Natural killer cell (primary cell): ENCODE measurements at regions not wholly inside any gene's neighbourhood (a gene's known extent, or its start where the extent isn't known, plus 50 kb on each side); places are given as distances from the start of the nearest gene placed in this dataset.
"Not testable (repeated sequence)": the region's sequence is repeated elsewhere in the genome, so short reads cannot be mapped to it uniquely, and the experiment has no call there.

ENCODE experiments used
- ATAC-seq, 3 donors: fragments of 150-1000 bp in 2 of 3; fragments of 200-7000 bp in 1 of 3; cut with Tn5 transposase; 1 replicate in 1 of 3; 2 replicates in 2 of 3; pipeline ENCODE4 v1.10.0; 2021; ENCODE audit warnings: mild to moderate bottlenecking in 2 of 3, moderate library complexity in 2 of 3
- DNase-seq, 2 donors: peaks; one replicate each; pipeline versions ENCODE4 v3.0.0 to v3.0.0-alpha.2; 2013 to 2021; ENCODE audit warnings: mixed read lengths in 1 of 2
- H3K27ac ChIP-seq: one replicate; pipeline ENCODE4 v1.5.1; 2013; ENCODE audit warnings: mild to moderate bottlenecking, low read length
- H3K27me3 ChIP-seq: one replicate; pipeline ENCODE4 v1.6.1; 2013; ENCODE audit warnings: low read length; ENCODE audit not compliant: control insufficient read depth, insufficient read depth
- H3K36me3 ChIP-seq: one replicate; pipeline ENCODE4 v1.6.1; 2013; ENCODE audit warnings: low read length; ENCODE audit not compliant: control insufficient read depth, insufficient read depth
- H3K4me1 ChIP-seq: one replicate; pipeline ENCODE4 v1.6.1; 2013; ENCODE audit warnings: low read length; ENCODE audit not compliant: control insufficient read depth, insufficient read depth
- H3K4me3 ChIP-seq: one replicate; pipeline ENCODE4 v1.5.1; 2013; ENCODE audit warnings: low read length
- H3K9me3 ChIP-seq: one replicate; pipeline ENCODE4 v1.6.1; 2013; ENCODE audit warnings: low read length; ENCODE audit not compliant: control insufficient read depth, insufficient read depth
- H3K27ac Mint-ChIP-seq, 2 donors: one replicate each; pipeline ENCODE4 v1.8.0; 2022; ENCODE audit warnings: mild to moderate bottlenecking in 2 of 2, mixed read lengths in 2 of 2, moderate library complexity in 1 of 2
- H3K27me3 Mint-ChIP-seq, 2 donors: one replicate each; pipeline ENCODE4 v1.8.0; 2022; ENCODE audit warnings: low read depth in 2 of 2, mixed read lengths in 2 of 2
- H3K36me3 Mint-ChIP-seq: one replicate; pipeline ENCODE4 v1.8.0; 2022; ENCODE audit warnings: mixed read lengths
- H3K4me1 Mint-ChIP-seq, 2 donors: one replicate each; pipeline ENCODE4 v1.8.0; 2022; ENCODE audit warnings: mixed read lengths in 2 of 2
- H3K4me3 Mint-ChIP-seq: one replicate; pipeline ENCODE4 v1.8.0; 2022; ENCODE audit warnings: mild to moderate bottlenecking, moderate library complexity, mixed read lengths
- H3K9me3 Mint-ChIP-seq, 2 donors: one replicate each; pipeline ENCODE4 v1.8.0; 2022; ENCODE audit warnings: mixed read lengths in 2 of 2
- WGBS: methylation state at CpG from one replicate; pipeline ENCODE4 v1.1.7; 2013; ENCODE audit warnings: missing lambda C conversion rate; ENCODE audit not compliant: insufficient coverage; 5-methylcytosine and 5-hydroxymethylcytosine counted together
- intact Hi-C: fragments of 100-400 bp; cut with micrococcal nuclease; formaldehyde crosslinking; loops from one replicate; pipeline ENCODE4 v1.14.2; 2022
- TF ChIP-seq, protein P1 (sequence below): fragments of 200-600 bp; IDR thresholded peaks from one replicate; pipeline ENCODE4 v1.8.0; 2022; ENCODE audit warnings: antibody characterized with exemption

- Histone ChIP-seq H3K4me1 (no peaks in the 10 kb centered on the region), H3K9me3 (peaks cover 3% of the 10 kb centered on the region), H3K4me3 (no peak overlapping the region), H3K27ac (no peak overlapping the region), H3K27me3 (no peaks in the 10 kb centered on the region), H3K36me3 (no peaks in the 10 kb centered on the region)
- H3K9me3 Mint-ChIP-seq: peaks cover 2 to 15% of the 10 kb centered on the region in 2 donors
- TF ChIP-seq, protein P1, sequence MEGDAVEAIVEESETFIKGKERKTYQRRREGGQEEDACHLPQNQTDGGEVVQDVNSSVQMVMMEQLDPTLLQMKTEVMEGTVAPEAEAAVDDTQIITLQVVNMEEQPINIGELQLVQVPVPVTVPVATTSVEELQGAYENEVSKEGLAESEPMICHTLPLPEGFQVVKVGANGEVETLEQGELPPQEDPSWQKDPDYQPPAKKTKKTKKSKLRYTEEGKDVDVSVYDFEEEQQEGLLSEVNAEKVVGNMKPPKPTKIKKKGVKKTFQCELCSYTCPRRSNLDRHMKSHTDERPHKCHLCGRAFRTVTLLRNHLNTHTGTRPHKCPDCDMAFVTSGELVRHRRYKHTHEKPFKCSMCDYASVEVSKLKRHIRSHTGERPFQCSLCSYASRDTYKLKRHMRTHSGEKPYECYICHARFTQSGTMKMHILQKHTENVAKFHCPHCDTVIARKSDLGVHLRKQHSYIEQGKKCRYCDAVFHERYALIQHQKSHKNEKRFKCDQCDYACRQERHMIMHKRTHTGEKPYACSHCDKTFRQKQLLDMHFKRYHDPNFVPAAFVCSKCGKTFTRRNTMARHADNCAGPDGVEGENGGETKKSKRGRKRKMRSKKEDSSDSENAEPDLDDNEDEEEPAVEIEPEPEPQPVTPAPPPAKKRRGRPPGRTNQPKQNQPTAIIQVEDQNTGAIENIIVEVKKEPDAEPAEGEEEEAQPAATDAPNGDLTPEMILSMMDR: no peak
- no peaks in the 10 kb centered on the region for H3K36me3 Mint-ChIP-seq
- H3K27me3 Mint-ChIP-seq: no peaks in the 10 kb centered on the region
- no peak overlapping the region for H3K27ac Mint-ChIP-seq
- intact Hi-C loops: no loop called here
- H3K4me3 Mint-ChIP-seq: no peak overlapping the region
- ATAC-seq: no peak
- no peak for DNase-seq
- no peaks in the 10 kb centered on the region for H3K4me1 Mint-ChIP-seq
- WGBS: 63% methylated on average over 2 of the region's 2 CpGs
Observed at GRCh38 chr2:41207578-41207977, 755.7 kb upstream of the SLC8A1 start.

DNA sequence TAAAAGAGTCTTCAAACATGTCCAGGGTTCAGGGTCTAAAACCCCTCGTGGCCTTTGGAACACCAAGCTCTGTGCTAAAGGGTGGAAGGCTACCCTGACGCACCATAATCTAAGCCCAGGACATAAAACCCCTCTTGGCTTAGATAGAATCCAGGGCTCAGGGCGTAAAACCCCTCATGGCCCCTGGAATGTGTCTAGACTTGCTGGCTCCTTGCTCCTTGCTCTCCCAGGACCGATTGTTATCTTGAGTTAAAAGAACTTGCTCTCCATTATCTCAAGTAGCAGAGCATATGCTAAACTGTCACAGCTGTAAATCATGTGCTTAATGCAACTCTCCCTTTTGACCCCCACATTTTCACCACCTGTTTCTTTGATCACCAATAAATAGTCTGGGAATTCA lies 758.1 kb upstream of the SLC8A1 start:
- H3K27ac Mint-ChIP-seq, H3K4me3 Mint-ChIP-seq, ATAC-seq, H3K36me3 Mint-ChIP-seq, H3K9me3 ChIP-seq, H3K27ac ChIP-seq, H3K27me3 ChIP-seq, intact Hi-C loops, H3K4me1 ChIP-seq, H3K4me1 Mint-ChIP-seq, H3K4me3 ChIP-seq, H3K36me3 ChIP-seq, DNase-seq, H3K27me3 Mint-ChIP-seq: not testable (repeated sequence)
- WGBS: 78% methylated on average over 4 of the region's 4 CpGs
- peaks cover 5 to 16% of the 10 kb centered on the region in 2 donors for H3K9me3 Mint-ChIP-seq

DNA sequence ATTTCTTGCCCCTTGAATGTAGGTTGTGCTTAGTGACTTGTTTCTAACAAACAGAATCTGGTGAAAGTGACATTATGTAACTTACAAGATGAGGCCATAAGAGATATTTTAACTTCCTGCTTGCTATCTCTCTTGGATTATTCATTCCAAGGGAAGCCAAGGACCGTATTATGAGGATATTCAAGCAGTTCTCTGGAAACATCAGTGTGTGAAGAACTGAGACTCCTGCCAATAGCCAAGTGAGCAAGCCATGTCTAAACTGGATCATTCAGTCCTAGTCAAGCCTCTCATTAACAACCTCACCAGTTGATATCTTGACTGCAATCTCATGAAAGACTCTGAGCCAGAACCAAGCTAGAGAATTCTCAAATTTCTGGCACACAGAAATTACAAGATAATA lies 765.1 kb upstream of the SLC8A1 start:
- Mint-ChIP-seq H3K27ac (no peak overlapping the region), H3K36me3 (no peaks in the 10 kb centered on the region), H3K9me3 (peaks cover 9 to 17% of the 10 kb centered on the region in 2 donors), H3K27me3 (no peaks in the 10 kb centered on the region), H3K4me1 (no peaks in the 10 kb centered on the region), H3K4me3 (no peak overlapping the region)
- H3K9me3 ChIP-seq: no peaks in the 10 kb centered on the region
- intact Hi-C loops: no loop called here
- TF ChIP-seq, protein P1: no peak
- H3K4me1 ChIP-seq: no peaks in the 10 kb centered on the region
- ATAC-seq (no peak), DNase-seq (no peak)
- H3K27ac ChIP-seq: no peak overlapping the region
- H3K36me3 ChIP-seq: no peaks in the 10 kb centered on the region
- 92% methylated on average over 1 of the region's 1 CpG for WGBS
- H3K4me3 ChIP-seq: no peak overlapping the region
- H3K27me3 ChIP-seq: no peaks in the 10 kb centered on the region

- H3K36me3 ChIP-seq: no peaks in the 10 kb centered on the region
- Mint-ChIP-seq H3K36me3 (no peaks in the 10 kb centered on the region), H3K4me3 (no peak overlapping the region), H3K4me1 (no peaks in the 10 kb centered on the region), H3K9me3 (peaks cover 5 to 12% of the 10 kb centered on the region in 2 donors), H3K27ac (no peak overlapping the region), H3K27me3 (no peaks in the 10 kb centered on the region)
- DNase-seq (no peak), ATAC-seq (no peak)
- no peaks in the 10 kb centered on the region for H3K4me1 ChIP-seq
- no peaks in the 10 kb centered on the region for H3K27me3 ChIP-seq
- intact Hi-C loops: no loop called here
- no peak overlapping the region for H3K27ac ChIP-seq
- peaks cover 3% of the 10 kb centered on the region for H3K9me3 ChIP-seq
- WGBS: 72% methylated on average over 1 of the region's 1 CpG
- no peak overlapping the region for H3K4me3 ChIP-seq
- TF ChIP-seq, protein P1: no peak
Observed at GRCh38 chr2:41222593-41222992, 770.7 kb upstream of the SLC8A1 start.
